ENCODE measurements at regions not wholly inside any gene's neighbourhood (a gene's known extent, or its start where the extent isn't known, plus 50 kb on each side); places are given as distances from the start of the nearest gene placed in this dataset.
"Not testable (repeated sequence)": the region's sequence is repeated elsewhere in the genome, so short reads cannot be mapped to it uniquely, and the experiment has no call there.

- no peak for DNase-seq (ENCODE audit: low read depth)
Observed at GRCh38 chr18:76042511-76042910, 452.5 kb downstream of the ZNF516 start.

DNA sequence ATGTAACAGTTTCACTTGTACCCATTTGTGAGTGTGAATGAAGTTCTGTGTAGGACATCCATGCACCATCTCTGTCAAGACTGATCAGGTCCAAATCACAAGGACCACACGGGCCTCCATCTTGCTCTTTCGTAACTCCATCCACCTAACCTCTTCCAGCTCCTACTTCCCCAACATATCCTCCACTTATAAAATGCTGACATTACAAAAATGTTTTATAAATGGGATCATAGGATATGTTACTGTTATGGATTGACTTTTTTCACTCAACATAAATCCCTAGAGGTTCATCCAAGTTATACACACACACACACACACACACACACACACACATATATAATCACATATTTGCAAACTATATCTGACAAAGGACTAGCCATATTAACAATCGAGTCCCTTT lies 476.8 kb downstream of the ZNF516 start:
- no peak for DNase-seq (ENCODE audit: low read depth)

DNA sequence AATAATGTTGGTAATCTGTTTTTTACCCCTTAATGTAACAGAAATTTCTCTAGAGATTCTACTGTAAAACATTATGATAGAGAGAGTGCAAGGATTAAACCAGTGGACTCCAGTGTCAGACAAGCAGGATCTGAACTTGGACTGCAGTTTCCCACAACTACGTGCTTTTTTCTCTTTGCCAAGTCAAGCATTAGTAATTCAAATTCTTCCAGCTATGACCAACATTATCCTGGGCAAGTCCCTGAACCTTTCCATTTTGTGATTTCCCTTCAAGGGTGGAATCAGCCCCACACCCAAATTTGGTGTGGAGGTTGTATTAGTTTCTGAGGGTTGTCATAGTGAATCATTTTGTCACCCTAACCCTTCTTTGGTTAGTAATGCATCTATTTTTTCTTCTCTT lies 482.0 kb downstream of the ZNF516 start:
- no peak for DNase-seq (ENCODE audit: low read depth)

GRCh38 chr18:76005632-76006208 lies 489.3 kb downstream of the ZNF516 start:
- no peak for DNase-seq (ENCODE audit: low read depth)

DNA sequence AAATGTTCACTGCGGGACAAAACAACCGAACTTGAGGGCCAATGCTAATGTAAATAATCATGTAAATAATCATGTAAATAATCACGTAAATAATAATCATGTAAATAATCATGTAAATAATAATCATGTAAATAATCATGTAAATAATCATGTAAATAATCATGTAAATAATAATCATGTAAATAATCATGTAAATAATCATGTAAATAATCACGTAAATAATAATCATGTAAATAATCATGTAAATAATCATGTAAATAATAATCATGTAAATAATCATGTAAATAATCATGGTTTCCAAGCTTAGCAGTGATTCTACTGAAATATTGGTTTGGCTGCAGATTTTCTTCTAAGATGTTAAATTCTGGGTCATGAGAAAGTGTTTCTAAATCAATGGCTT lies 507.1 kb downstream of the ZNF516 start:
- DNase-seq (ENCODE audit: low read depth), result not testable (repeated sequence)

GRCh38 chr18:75984853-75985252 lies 510.2 kb downstream of the ZNF516 start:
- DNase-seq (ENCODE audit: low read depth), result no peak

- no peak for DNase-seq (ENCODE audit: low read depth)
Observed at GRCh38 chr18:75981102-75981501, 513.9 kb downstream of the ZNF516 start.

DNA sequence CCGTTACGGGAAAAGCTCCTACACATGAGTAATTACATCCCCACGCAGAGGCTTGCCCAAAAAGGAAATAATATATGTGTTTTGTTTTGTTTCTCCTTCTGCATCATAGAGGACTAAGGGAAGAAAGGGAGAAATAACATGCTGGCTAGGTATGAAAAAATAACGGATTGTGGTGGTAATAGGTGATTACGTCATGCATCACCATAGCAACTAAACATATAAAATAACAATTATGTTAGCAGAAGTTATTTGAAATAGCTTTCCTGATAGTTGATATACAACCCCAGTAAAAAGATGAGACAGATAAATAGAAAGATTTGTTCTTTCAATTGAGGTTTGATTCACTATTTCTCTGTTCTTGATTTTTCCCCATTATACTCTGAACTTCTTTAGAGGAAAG lies 518.0 kb downstream of the ZNF516 start:
- peak; percentile 3 for DNase-seq (ENCODE audit: low read depth)

GRCh38 chr18:75970212-75970611 lies 524.8 kb downstream of the ZNF516 start:
- DNase-seq (ENCODE audit: low read depth), result no peak

DNA sequence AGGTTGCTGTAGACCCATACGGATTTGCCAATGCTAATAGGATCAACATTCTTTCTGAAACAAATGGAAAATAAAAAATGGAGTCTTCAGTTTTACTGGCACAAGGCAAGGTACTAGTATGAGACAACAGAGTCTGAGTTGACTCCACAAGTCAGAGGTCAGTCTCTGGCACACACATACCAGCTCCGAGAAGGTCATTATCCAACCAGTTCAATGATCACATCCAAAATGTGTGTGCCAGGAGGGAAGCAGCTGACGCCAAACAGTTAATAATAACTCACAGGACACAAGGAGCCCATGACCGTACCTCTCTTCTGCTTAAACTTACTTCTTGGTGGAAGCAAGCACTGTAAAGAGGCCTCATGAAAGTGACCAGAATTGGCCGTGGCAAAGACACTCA lies 528.6 kb downstream of the ZNF516 start:
- no peak for DNase-seq (ENCODE audit: low read depth)

- DNase-seq (ENCODE audit: low read depth), result no peak
Observed at GRCh38 chr18:75962036-75962572, 532.9 kb downstream of the ZNF516 start.

DNA sequence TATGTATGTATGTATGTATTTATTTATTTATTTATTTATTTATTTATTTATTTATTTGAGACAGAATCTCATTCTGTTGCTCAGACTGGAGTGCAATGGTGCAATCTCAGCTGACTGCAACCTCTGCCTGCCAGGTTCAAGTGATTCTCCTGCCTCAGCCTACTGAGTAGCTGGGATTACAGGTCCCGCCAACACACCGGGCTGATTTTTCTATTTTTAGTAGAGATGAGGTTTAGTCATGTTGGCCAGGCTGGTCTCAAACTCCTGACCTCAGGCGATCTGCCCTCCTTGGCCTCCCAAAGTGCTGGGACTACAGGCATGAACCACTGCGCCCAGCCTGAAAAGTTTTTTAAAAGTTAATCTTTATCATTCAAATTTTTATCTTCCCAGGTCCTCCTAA lies 532.9 kb upstream of the SMIM21 start:
- not testable (repeated sequence) for DNase-seq (ENCODE audit: low read depth)

DNA sequence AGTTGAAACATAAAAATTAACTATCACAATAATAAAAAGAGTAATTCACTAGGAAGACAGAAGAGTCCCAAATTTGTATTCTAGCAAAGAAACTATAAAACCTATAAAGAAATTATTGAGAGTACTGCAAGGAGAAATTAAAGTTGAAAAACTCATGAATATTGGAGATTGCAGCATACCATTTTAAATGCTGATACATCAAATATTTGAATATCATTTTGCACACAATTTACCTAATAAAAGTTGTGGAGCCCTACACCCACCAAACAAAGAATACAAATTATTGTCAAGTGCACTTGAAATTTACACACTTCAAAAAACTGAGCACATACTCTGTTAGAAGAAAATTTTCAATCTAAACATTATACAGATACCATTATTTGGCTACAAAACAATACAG lies 531.6 kb upstream of the SMIM21 start:
- no peak for DNase-seq (ENCODE audit: low read depth)

DNA sequence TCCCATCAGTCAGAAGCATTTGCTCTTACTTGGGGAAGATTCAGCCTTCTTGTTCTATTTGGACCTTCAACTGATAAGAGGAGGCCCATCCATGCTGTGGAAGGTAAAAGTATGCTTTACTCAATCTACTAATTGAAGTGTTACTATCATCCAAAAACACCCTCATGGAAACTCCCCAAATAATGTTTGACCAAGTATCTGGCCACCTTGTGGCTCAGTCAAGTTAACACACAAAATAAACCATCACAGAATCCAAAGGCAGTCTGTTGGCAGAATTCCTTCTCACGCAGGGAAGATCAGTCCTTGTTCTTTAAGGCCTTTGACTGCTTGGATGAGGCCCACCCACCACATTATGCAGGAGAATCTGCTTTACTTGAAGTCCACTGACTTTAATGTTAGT lies 531.2 kb upstream of the SMIM21 start:
- DNase-seq (ENCODE audit: low read depth), result no peak

DNA sequence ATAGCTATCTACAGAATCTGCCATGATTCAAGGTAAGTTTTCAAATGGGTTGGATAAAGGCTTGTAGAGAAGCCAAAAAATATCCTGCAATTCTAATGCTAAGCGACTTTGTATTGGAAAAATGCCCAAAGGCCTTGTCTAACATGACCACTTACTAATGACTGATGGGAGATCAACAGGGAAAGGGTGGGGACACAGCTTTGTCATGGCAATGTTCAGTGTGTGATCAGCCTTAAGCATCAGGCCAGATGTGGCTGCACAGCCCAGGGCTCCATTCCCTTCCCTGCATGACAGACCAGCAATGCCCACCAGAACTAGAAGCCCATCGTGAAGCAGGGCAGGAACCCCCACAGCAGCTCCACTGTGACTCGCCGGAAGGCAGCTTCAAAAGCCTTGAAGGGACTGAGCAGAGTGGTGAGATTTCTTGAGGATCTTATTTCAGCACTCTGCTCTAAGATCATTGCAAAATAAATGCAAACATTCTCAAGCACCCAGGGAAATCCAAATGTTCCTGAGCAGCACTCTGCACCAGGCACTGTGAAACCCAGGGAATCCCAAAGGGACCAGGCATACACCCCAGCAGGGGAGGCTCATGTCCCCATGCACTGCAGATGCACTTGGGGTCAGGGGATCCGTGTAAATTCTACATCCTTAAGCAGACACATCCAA lies 517.9 kb upstream of the SMIM21 start:
- DNase-seq (ENCODE audit: low read depth), result no peak

- DNase-seq (ENCODE audit: low read depth), result no peak
Observed at GRCh38 chr18:75937306-75937705, 509.8 kb upstream of the SMIM21 start.

GRCh38 chr18:75936862-75937261 lies 509.4 kb upstream of the SMIM21 start:
- DNase-seq (ENCODE audit: low read depth), result no peak

- DNase-seq (ENCODE audit: low read depth), result no peak
Observed at GRCh38 chr18:75931079-75931478, 503.6 kb upstream of the SMIM21 start.

- no peak for DNase-seq (ENCODE audit: low read depth)
Observed at GRCh38 chr18:75928706-75929105, 501.2 kb upstream of the SMIM21 start.

DNA sequence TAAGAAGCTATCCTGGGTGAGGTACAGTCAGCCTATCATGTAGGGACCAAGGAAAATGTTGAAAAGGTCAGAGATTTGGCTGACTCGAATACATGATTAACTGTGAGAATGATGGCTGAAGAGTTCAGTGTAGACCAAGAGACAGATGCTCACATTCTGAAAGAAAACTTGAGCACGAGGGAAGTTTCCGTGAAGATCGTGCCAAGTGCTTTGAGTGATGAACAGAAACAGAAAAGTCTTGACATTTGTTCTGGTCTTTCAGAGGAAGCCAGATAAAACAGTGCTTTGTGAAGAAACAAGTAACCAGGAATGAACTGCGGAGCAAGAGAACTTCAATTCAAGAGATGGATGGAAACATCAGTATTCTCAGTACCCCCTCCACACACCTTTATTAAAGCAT lies 500.3 kb upstream of the SMIM21 start:
- no peak for DNase-seq (ENCODE audit: low read depth)

GRCh38 chr18:75926811-75927210 lies 499.3 kb upstream of the SMIM21 start:
- no peak for DNase-seq (ENCODE audit: low read depth)

DNA sequence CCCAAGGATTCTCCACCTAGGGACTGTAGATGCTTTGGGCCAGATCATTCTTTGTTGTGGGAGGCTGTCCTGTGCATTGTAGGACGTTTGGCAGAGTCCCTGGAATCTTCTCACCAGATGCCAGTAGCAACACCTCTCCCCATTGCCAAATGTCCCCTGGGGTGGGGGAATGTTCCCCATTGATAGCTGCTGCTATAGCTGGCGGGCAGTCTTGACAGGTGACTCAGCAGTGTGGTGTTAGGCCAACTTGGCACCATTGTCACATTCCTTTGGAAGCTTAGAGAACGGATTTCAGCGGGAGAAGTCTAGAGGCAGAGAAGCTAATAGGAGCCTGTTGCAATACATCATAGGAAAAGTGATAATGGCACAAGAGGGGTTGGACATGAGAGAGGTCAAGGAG lies 495.7 kb upstream of the SMIM21 start:
- DNase-seq (ENCODE audit: low read depth), result peak; percentile 67

DNA sequence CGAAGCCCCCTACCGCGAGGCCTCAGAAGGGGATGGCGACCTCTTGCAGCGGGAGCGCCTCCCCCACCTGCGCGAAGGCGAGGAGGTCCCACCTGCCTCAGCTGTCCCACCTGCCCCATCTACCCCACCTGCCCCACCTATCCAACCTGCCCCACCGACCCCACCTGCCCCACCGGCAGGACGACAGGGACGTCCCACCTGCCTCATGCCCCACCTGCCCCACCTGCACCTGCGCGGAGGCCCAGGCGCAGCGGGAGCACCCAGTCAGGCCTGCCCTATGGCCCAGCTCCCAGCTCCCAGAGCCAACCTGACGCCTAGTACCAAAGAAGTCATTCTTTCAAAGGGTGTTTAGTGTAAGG lies 489.1 kb upstream of the SMIM21 start:
- no peak for DNase-seq (ENCODE audit: low read depth)

Measured in GM04503 (cell line).